ENCODE measurements at regions not wholly inside any gene's neighbourhood (a gene's known extent, or its start where the extent isn't known, plus 50 kb on each side); places are given as distances from the start of the nearest gene placed in this dataset.

- intact Hi-C loops (cut with DNase I; ENCODE audit: low total_unique reads), result no loop called here
- Histone ChIP-seq H3K27ac (no peak overlapping the region), H3K27me3 (no peaks in the 10 kb centered on the region), H3K36me3 (no peaks in the 10 kb centered on the region), H3K4me1 (no peaks in the 10 kb centered on the region), H3K4me3 (no peak overlapping the region), H3K9me3 (no peaks in the 10 kb centered on the region)
- TF ChIP-seq POLR2A (IDR thresholded peaks at IDR 0.05) (no peak), CTCF (IDR thresholded peaks at IDR 0.05) (no peak)
- DNase-seq, result no peak
Measured at GRCh38 chr10:53682885-53683284, 910.3 kb upstream of the MBL2 start.

- intact Hi-C loops (cut with DNase I; ENCODE audit: low total_unique reads), result no loop called here
- H3K36me3 ChIP-seq, result no peaks in the 10 kb centered on the region
- no peak overlapping the region for H3K4me3 ChIP-seq
- no peaks in the 10 kb centered on the region for H3K27me3 ChIP-seq
- H3K4me1 ChIP-seq, result no peaks in the 10 kb centered on the region
- TF ChIP-seq CTCF (IDR thresholded peaks at IDR 0.05) (no peak), POLR2A (IDR thresholded peaks at IDR 0.05) (no peak)
- H3K9me3 ChIP-seq, result no peaks in the 10 kb centered on the region
- H3K27ac ChIP-seq, result no peak overlapping the region
- no peak for DNase-seq
Measured at GRCh38 chr10:53682458-53682857, 909.9 kb upstream of the MBL2 start.

- TF ChIP-seq POLR2A (IDR thresholded peaks at IDR 0.05) (no peak), CTCF (IDR thresholded peaks at IDR 0.05) (no peak)
- intact Hi-C loops (cut with DNase I; ENCODE audit: low total_unique reads), result no loop called here
- Histone ChIP-seq H3K9me3 (no peaks in the 10 kb centered on the region), H3K36me3 (no peaks in the 10 kb centered on the region), H3K27me3 (no peaks in the 10 kb centered on the region), H3K4me3 (no peak overlapping the region), H3K4me1 (no peaks in the 10 kb centered on the region), H3K27ac (no peak overlapping the region)
- DNase-seq, result no peak
Measured at GRCh38 chr10:53679666-53680065, 907.1 kb upstream of the MBL2 start.

GRCh38 chr10:53675177-53675576 lies 902.6 kb upstream of the MBL2 start:
- no peaks in the 10 kb centered on the region for H3K36me3 ChIP-seq
- no peaks in the 10 kb centered on the region for H3K27me3 ChIP-seq
- H3K4me3 ChIP-seq, result no peak overlapping the region
- no peak overlapping the region for H3K27ac ChIP-seq
- H3K9me3 ChIP-seq, result no peaks in the 10 kb centered on the region
- H3K4me1 ChIP-seq, result no peaks in the 10 kb centered on the region
- no peak for DNase-seq
- TF ChIP-seq POLR2A (IDR thresholded peaks at IDR 0.05) (no peak), CTCF (IDR thresholded peaks at IDR 0.05) (no peak)
- intact Hi-C loops (cut with DNase I; ENCODE audit: low total_unique reads), result no loop called here

- intact Hi-C loops (cut with DNase I; ENCODE audit: low total_unique reads), result no loop called here
- H3K27ac ChIP-seq, result no peak overlapping the region
- H3K4me3 ChIP-seq, result no peak overlapping the region
- DNase-seq, result no peak
- TF ChIP-seq CTCF (IDR thresholded peaks at IDR 0.05) (no peak), POLR2A (IDR thresholded peaks at IDR 0.05) (no peak)
- no peaks in the 10 kb centered on the region for H3K36me3 ChIP-seq
- no peaks in the 10 kb centered on the region for H3K4me1 ChIP-seq
- no peaks in the 10 kb centered on the region for H3K27me3 ChIP-seq
- no peaks in the 10 kb centered on the region for H3K9me3 ChIP-seq
Measured at GRCh38 chr10:53667063-53667462, 894.5 kb upstream of the MBL2 start.
